Smooth muscle cell (in vitro differentiated cells): ENCODE measurements at regions not wholly inside any gene's neighbourhood (a gene's known extent, or its start where the extent isn't known, plus 50 kb on each side); places are given as distances from the start of the nearest gene placed in this dataset.
A peak's percentile ranks its signal among the peaks of the same experiment; 100 is the strongest.

ENCODE experiments used
- DNase-seq: peaks from one replicate; lab custom pipeline; 2025; ENCODE audit not compliant: unreplicated experiment; lab: John Stamatoyannopoulos, UW
- H2AFZ ChIP-seq: fragments of 200-600 bp; sonication (generic); 2 replicates; pipeline ENCODE4 v1.6.0; 2016; ENCODE audit warnings: antibody characterized with exemption, low read depth, mild to moderate bottlenecking
- H3F3A ChIP-seq: fragments of 200-600 bp; sonication (generic); 2 replicates; pipeline ENCODE4 v1.6.0; 2017; ENCODE audit warnings: antibody characterized with exemption, low read depth
- H3K27ac ChIP-seq: fragments of 200-600 bp; sonication (generic); 2 replicates; pipeline ENCODE4 v1.5.1; 2016; ENCODE audit warnings: low read depth, mild to moderate bottlenecking
- H3K27me3 ChIP-seq: fragments of 200-600 bp; sonication (generic); 2 replicates; pipeline ENCODE4 v1.6.1; 2016; ENCODE audit warnings: low read depth, mild to moderate bottlenecking
- H3K36me3 ChIP-seq: fragments of 200-600 bp; sonication (generic); 2 replicates; pipeline ENCODE4 v1.5.1; 2016; ENCODE audit warnings: low read depth
- H3K4me1 ChIP-seq: fragments of 200-600 bp; sonication (generic); 2 replicates; pipeline ENCODE4 v1.5.1; 2016; ENCODE audit warnings: low read depth
- H3K4me2 ChIP-seq: fragments of 200-600 bp; sonication (generic); 2 replicates; pipeline ENCODE4 v1.6.0; 2016; ENCODE audit warnings: mild to moderate bottlenecking
- H3K4me3 ChIP-seq: fragments of 200-600 bp; sonication (generic); 2 replicates; pipeline ENCODE4 v1.5.1; 2016; ENCODE audit warnings: mild to moderate bottlenecking
- H3K79me2 ChIP-seq: fragments of 200-600 bp; sonication (generic); 2 replicates; pipeline ENCODE4 v1.6.0; 2016; ENCODE audit warnings: low read depth, mild to moderate bottlenecking
- H3K9ac ChIP-seq: fragments of 200-600 bp; sonication (generic); 2 replicates; pipeline ENCODE4 v1.6.0; 2016; ENCODE audit warnings: low read depth
- H3K9me3 ChIP-seq: fragments of 200-600 bp; sonication (generic); replicated peaks from 2 replicates; pipeline ENCODE4 v1.5.1; 2016; ENCODE audit warnings: low read depth
- H4K20me1 ChIP-seq: fragments of 200-600 bp; sonication (generic); 2 replicates; pipeline ENCODE4 v1.6.0; 2016; ENCODE audit warnings: low read depth
- WGBS: methylation state at CpG from one replicate; pipeline ENCODE4 v1.1.7; 2016; ENCODE audit warnings: low lambda C conversion rate; 5-methylcytosine and 5-hydroxymethylcytosine counted together
- TF ChIP-seq, protein P1 (sequence below): fragments of 200-600 bp; sonication (generic); IDR thresholded peaks from 2 replicates; pipeline ENCODE4 v1.5.1; 2017; ENCODE audit warnings: borderline replicate concordance, mild to moderate bottlenecking, antibody characterized with exemption; ENCODE audit not compliant: insufficient read depth, poor library complexity, severe bottlenecking

DNA sequence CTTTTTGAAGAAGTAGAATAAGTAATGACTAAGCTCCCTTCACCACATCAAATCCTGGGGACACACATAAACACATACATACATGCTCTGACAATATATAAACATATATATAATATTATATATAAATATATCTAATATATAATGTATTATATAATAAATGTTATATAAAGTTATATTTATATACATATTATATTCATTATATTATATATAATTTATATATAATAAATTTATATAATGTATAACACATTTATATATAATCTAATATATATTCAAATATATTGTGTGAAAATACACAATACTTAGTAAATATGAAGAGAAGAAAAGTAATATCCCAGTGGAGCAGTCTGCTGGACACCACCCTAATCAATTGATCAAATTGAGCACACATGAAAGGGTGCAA lies 2177.9 kb upstream of the CELF4 start:
- H3K9me3 ChIP-seq = no peaks in the 10 kb centered on the region

DNA sequence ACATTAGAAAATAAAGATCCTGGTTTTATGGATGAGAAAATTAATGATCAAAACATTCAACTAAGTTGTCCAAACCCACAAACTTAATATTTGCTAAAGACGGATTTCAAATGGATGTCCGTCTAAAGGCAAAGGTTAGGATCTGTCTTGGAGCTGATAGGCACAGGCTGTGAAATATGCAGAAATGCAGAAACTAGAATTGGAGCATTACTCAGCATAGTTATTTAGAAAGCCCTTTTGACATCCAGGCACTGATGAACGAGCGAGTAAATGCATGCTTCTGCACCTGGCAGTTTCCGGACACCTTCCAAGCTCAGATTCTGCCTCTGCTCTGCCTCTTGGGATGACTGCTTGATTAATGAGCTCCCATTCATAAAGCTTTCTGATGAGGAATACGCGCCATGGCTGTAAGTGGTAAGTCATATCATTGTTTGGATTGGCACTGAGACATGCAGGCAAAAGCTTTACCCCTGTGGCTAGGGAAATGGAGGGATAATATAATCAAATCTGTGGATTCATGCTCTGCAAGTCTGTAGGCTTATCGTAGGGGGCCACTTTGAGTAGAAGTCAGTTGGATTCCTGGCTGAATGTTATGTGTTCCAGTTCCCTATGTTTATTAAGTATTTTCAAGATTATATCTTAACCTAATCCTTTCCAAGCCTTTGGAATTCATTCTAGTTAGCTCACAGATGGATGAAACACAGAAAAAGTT lies 2176.3 kb upstream of the CELF4 start:
- no peak for DNase-seq
- no peaks in the 10 kb centered on the region for H4K20me1 ChIP-seq

More for the DNA sequence above, 2177.9 kb upstream of the CELF4 start:
- TF ChIP-seq, protein P1, sequence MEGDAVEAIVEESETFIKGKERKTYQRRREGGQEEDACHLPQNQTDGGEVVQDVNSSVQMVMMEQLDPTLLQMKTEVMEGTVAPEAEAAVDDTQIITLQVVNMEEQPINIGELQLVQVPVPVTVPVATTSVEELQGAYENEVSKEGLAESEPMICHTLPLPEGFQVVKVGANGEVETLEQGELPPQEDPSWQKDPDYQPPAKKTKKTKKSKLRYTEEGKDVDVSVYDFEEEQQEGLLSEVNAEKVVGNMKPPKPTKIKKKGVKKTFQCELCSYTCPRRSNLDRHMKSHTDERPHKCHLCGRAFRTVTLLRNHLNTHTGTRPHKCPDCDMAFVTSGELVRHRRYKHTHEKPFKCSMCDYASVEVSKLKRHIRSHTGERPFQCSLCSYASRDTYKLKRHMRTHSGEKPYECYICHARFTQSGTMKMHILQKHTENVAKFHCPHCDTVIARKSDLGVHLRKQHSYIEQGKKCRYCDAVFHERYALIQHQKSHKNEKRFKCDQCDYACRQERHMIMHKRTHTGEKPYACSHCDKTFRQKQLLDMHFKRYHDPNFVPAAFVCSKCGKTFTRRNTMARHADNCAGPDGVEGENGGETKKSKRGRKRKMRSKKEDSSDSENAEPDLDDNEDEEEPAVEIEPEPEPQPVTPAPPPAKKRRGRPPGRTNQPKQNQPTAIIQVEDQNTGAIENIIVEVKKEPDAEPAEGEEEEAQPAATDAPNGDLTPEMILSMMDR = no peak
- Histone ChIP-seq H3K36me3 (no peaks in the 10 kb centered on the region), H3K4me3 (no peak overlapping the region), H3K79me2 (no peaks in the 10 kb centered on the region), H3K9ac (no peak overlapping the region), H3K4me1 (peaks cover 6% of the 10 kb centered on the region), H2AFZ (no peak overlapping the region), H4K20me1 (no peaks in the 10 kb centered on the region), H3F3A (no peaks in the 10 kb centered on the region), H3K4me2 (no peak overlapping the region), H3K27ac (no peak overlapping the region), H3K27me3 (no peaks in the 10 kb centered on the region)
- DNase-seq = no peak

DNA sequence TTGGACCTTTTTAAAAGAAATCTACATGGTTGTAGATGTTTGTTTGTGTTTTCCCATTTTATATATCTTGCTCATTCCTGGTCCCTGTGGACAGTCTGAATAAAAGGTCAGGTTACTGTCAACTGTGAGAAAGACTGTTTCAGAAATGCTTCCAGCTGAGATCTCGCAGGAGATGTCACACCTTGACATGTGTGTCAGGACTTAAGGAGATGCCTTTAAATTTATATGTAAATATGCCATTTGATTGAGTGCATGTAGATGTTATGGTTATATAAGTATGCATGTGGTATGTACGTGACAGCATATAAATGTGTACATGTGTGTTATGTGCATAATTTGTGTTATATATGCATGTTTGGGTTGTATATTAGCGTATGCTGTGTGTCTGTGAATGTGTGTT lies 2172.3 kb upstream of the CELF4 start:
- no peak for DNase-seq
- Histone ChIP-seq H3K4me1 (peaks cover 6% of the 10 kb centered on the region), H3F3A (no peaks in the 10 kb centered on the region), H3K9me3 (no peaks in the 10 kb centered on the region), H3K79me2 (no peaks in the 10 kb centered on the region), H3K36me3 (no peaks in the 10 kb centered on the region), H3K27ac (no peak overlapping the region), H3K27me3 (no peaks in the 10 kb centered on the region), H3K9ac (no peak overlapping the region), H4K20me1 (no peaks in the 10 kb centered on the region), H2AFZ (no peak overlapping the region), H3K4me2 (no peak overlapping the region), H3K4me3 (no peak overlapping the region)
- over 99% methylated on average over 3 of the region's 3 CpGs for WGBS
- TF ChIP-seq, protein P1 = no peak

More for the DNA sequence above, 2176.3 kb upstream of the CELF4 start:
- H3K4me1 ChIP-seq = peaks cover 6% of the 10 kb centered on the region
- no peaks in the 10 kb centered on the region for H3K27me3 ChIP-seq
- no peaks in the 10 kb centered on the region for H3F3A ChIP-seq
- TF ChIP-seq, protein P1 = no peak
- H3K79me2 ChIP-seq = no peaks in the 10 kb centered on the region
- H3K4me2 ChIP-seq = peak overlapping the region; percentile 38
- no peak overlapping the region for H3K4me3 ChIP-seq
- H2AFZ ChIP-seq = no peak overlapping the region
- H3K27ac ChIP-seq = peak overlapping the region; percentile 40
- no peaks in the 10 kb centered on the region for H3K9me3 ChIP-seq
- 40% methylated on average over 8 of the region's 8 CpGs for WGBS
- no peaks in the 10 kb centered on the region for H3K36me3 ChIP-seq
- H3K9ac ChIP-seq = no peak overlapping the region

DNA sequence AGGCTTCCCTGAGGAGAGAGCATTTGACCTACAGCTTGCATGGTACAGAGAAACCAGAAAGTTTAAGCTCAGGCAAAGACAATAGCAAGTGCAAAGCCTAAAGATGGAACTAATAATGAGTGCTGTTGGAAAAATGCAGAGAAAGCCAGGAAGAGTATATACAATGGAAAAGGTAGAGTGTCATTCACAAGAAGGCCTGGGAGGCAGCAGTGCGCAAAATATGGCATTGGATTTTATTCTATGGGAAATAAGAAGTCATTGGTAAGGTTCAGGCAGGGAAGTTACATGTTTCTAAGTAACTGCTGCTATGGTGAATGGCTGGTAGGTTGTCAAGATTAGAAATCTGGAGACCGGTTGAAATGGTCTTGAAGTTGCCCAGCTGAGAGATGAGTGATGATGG lies 2167.3 kb upstream of the CELF4 start:
- WGBS = 96% methylated on average over 2 of the region's 2 CpGs
- Histone ChIP-seq H3K9me3 (no peaks in the 10 kb centered on the region), H3K36me3 (no peaks in the 10 kb centered on the region), H3F3A (no peaks in the 10 kb centered on the region), H3K27me3 (no peaks in the 10 kb centered on the region), H3K27ac (no peak overlapping the region), H3K4me3 (no peak overlapping the region), H3K4me2 (no peak overlapping the region), H2AFZ (no peak overlapping the region), H4K20me1 (no peaks in the 10 kb centered on the region), H3K4me1 (no peaks in the 10 kb centered on the region), H3K9ac (no peak overlapping the region), H3K79me2 (no peaks in the 10 kb centered on the region)
- DNase-seq = no peak
- TF ChIP-seq, protein P1 = no peak
